GM21619 (cell line): ENCODE measurements at regions not wholly inside any gene's neighbourhood (a gene's known extent, or its start where the extent isn't known, plus 50 kb on each side); places are given as distances from the start of the nearest gene placed in this dataset.
"Not testable (repeated sequence)": the region's sequence is repeated elsewhere in the genome, so short reads cannot be mapped to it uniquely, and the experiment has no call there.

Experiments used
- ATAC-seq: cut with Tn5 transposase; IDR thresholded peaks from one replicate; pipeline ENCODE4 v1.9.1; 2021; ENCODE audit not compliant: unreplicated experiment

GRCh38 chr2:185475914-185476313, 262.7 kb upstream of the FSIP2 start:
- ATAC-seq, result no peak

- ATAC-seq, result no peak
These were observed 261.2 kb upstream of the FSIP2 start for GRCh38 chr2:185477452-185477851.

- ATAC-seq, result no peak
These were observed 254.0 kb upstream of the FSIP2 start for GRCh38 chr2:185484602-185485001.

DNA sequence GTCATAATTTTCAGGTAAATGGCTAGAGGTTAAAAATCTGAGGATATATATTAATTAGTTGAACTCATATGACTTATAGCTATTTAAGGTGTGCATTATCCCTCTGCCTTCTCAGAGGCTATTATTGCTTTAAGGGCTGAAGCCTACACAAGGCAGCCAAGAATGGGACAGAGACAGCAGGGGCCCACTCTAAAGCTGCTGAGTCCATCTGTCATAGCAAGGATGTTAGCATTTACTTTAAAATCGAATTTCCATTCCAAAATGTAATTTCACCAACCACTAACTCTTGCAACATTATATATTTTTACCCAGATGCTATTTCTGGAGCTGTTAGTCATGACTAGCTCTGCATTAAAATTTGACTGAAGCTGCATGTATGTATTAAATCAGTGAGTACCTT, 236.3 kb upstream of the FSIP2 start:
- no peak for ATAC-seq

DNA sequence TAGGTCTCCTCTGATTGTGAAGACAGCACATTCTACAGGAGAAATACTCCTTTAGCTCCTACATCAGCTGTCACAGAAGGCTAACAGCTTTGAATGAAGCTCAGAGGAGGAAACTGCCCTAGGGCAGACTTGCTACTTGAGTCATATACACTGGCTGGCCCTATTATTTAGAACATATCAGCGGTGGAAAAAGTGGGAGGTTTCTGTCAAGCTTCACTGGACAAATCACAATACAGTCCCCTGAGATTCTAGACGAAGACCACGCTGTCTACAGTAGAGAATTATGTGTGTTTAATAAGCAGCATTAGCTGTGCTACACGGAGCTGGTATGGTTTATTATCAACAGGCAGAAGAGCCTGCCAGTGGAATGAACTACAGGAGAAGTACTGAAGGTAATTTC, 230.9 kb upstream of the FSIP2 start:
- no peak for ATAC-seq

DNA sequence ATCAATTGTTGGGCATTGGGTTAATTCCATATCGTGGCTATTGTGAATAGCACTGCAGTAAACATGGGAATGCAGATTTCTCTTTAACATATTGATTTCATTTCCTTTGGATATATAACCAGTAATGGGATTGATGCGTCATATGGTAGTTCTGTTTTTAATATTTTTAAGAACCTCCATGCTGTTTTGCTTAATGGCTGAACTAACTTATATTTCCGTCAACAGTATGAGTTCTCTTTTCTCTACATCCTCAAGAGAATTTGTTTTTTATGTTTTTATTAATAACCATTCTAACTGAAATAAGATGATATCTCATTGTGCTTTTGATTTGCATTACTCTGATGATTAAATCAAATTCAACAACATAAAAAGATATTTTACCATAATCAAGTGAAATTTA, 228.5 kb upstream of the FSIP2 start:
- ATAC-seq, result no peak

DNA sequence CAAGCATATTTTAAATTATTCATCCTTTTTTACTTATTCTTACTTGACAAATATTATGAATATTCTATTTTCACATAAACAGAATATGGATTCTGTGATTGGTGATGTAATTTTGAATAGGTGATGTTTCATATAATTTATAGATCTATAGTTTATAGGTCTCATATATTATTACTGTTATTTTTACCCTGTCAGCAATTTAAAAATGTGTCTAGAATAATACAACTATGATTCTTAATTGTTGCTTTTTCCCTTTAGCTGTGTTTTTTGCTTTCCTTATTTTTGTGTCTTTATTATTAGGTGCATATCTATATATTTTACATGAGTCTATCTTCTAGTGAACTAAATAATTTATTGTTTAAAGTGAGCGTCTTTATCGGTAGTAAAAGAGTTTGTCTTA, 226.7 kb upstream of the FSIP2 start:
- no peak for ATAC-seq

- ATAC-seq, result no peak
These were observed 216.1 kb upstream of the FSIP2 start for GRCh38 chr2:185522472-185522871.

- not testable (repeated sequence) for ATAC-seq
These were observed 214.4 kb upstream of the FSIP2 start for GRCh38 chr2:185524242-185524641.

DNA sequence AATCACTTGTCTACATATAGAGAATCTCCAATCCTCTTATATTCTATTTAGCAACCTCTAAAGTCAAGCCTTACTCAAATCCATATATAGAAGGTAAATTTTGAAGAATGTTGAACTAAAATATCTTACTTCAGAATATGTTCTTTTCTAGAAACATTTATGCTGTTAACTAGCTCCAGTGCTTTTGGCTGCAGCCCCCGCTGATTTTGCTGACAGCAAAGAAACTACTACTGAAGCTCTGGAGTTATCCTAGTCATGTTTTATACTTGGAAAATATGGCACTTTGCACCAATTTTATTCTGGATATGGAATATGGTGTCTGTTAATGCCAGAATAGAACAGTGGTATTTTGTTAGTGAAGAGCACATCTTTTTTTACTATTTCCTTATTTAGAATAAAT, 212.4 kb upstream of the FSIP2 start:
- no peak for ATAC-seq

DNA sequence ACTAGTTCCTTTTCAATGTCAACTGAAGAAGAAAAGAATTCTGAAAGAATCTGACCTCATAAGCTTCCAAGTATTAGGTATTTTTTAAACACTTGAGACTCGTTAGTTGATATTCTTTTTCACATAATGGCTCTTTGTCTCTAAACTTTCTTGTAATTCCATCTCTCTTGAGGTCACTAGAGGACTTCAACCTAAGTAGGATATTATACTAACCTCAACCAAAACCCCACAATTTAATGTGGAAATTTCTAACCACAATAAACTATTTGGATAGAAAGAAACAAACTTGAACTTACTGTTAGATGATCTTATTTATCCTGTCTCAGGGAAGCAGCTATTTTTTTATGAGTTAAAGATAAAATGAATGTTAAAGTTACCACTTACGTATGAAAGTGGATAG, 206.9 kb upstream of the FSIP2 start:
- no peak for ATAC-seq

DNA sequence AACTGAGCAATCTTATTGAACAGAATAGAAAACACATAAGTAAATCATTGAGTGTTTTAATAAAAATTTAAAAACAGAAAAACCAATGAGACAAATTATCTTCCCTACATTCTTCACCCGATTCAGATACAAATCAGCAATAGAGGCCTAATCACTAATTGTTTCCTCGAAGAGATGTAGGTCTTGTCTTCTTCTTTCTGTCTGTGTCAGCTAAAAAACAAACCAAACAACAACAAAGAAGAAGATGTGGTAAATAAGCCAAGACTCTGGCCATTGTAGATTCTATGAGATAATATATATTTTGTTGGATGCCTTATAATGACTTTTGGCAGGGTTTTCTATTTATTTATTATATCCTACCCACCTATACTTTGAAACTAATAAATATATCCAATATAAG, 200.9 kb upstream of the FSIP2 start:
- no peak for ATAC-seq

DNA sequence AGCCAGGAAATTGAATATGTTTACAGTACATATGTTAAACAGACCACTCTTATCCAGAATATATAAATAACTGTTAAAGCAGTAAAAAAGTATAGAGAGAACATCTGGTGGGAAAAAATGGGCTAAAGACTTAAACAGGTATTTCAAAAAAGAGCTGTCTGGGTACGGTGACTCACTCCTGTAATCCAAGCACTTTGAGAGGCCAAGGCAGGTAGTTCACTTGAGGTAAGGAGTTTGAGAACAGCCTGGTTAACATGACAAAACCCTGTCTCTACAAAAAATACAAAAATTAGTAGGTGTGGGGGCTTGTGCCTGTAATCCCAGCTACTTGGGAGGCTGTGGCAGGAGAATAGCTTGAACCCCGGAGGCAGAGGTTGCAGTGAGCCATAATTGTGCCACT, 171.4 kb upstream of the FSIP2 start:
- no peak for ATAC-seq

DNA sequence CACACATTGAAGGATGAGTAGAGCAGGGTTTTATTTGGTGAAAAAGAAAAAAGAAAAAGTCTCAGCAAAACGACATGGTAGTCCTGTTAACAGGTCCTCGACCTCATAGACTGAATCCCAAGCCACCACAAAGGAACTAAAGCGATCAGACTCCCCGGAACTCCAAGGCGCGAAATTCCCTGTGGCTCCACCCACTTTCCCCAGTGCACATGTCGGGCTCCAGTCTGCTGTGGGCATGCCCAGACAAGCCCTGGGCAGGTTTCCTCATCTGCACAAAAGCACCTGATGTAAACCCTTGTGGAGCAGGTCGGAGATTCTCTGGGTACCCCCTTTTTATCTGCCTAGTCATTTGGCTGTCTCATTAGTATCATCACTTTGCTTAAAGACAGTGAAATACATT, 170.7 kb upstream of the FSIP2 start:
- ATAC-seq, result no peak

DNA sequence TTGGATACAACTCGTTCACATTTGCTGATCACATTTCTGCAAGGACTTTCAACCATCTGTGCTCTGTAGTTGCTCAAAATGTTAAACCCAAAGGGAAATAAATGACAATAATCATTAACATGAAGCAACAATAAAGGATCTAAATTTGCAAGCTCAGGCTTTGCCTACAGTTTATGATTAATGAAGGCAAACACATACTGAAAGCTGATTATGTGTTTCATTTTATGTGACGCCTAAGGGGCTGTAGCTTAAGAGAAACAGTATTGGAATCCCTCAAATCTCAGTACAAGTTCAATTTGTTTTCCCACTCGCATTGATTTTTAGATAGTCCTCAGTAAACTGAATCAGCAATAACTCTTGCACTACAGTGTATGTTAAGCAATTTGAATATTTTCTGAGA, 160.3 kb upstream of the FSIP2 start:
- peak; percentile 61 for ATAC-seq

DNA sequence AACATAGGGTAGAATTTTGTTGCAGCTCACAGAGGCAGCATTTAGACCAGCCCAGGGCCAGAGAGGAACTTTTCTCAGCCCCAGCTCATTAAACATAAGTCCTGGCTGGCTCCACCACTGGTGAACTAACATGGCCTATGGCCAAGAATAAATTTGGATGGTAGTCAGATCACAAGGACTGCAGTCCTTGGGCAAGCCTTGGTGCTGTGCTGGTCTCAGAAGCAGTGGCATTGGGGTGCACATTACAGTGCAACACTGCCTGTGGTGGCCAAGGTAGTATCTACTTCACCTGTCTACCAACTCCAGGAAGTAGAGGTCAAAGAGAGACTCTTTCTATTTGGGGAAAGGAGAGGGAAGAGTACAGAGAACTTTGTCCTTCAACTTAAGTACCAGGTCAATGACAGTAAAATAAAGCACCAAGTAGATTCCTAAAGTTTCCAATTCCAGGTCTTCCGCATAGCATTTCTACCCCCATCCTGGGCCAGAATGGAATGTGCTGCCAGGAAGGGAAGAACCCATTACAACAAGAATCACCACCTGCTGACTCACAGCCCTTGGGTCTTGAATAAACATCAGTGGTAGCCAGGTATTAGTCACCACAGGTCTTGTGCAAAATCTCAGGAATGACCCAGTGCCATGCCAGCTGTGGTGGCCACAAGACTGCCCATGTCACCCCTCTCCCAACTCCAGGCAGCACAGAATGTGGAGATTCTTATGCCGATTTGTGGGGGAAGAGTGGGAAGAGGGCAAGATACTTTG, 155.4 kb upstream of the FSIP2 start:
- ATAC-seq, result no peak

DNA sequence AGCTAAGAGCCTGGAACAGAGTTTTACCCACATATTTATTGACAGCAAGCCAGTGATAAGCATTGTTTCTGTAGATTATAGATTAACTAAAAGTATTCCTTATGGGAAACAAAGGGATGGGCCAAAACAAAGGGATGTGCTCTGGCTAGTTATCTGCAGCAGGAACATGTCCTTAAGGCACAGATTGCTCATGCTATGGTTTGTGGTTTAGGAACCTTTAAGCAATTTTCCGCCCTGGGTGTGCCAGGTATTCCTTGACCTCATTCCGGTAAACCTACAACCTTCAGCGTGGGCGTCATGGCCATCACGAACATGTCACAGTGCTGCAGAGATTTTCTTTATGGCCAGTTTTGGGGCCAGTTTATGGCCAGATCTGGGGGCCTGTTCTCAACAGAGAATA, 153.4 kb upstream of the FSIP2 start:
- not testable (repeated sequence) for ATAC-seq

DNA sequence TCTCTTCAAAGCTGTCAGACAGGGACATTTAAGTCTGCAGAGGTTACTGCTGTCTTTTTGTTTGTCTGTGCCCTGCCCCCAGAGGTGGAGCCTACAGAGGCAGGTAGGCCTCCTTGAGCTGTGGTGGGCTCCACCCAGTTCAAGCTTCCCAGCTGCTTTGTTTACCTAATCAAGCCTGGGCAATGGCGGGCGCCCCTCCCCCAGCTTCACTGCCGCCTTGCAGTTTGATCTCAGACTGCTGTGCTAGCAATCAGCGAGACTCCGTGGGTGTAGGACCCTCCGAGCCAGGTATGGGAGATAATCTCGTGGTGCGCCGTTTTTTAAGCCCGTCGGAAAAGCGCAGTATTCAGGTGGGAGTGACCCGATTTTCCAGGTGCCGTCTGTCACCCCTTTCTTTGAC, 147.3 kb upstream of the FSIP2 start:
- ATAC-seq, result not testable (repeated sequence)

- ATAC-seq, result no peak
These were observed 130.7 kb upstream of the FSIP2 start for GRCh38 chr2:185607945-185608344.

DNA sequence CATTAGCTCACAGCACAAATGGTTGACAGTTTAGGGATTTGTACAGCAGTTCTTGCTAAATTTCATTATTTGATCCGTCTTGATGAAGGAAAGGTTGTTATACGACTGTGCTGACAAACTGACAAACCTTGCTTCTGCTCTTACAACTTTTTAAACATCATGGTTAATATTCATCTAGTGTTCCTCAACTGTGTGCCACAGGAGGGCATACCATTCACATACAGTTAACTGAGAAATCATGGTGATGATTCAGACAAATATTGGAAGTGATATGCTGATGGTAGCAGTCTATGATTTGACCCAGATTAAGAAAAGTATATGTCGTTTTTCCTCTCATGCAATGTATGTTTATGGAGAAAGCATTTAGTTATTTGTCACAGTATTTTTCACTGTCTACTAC, 129.8 kb upstream of the FSIP2 start:
- no peak for ATAC-seq

DNA sequence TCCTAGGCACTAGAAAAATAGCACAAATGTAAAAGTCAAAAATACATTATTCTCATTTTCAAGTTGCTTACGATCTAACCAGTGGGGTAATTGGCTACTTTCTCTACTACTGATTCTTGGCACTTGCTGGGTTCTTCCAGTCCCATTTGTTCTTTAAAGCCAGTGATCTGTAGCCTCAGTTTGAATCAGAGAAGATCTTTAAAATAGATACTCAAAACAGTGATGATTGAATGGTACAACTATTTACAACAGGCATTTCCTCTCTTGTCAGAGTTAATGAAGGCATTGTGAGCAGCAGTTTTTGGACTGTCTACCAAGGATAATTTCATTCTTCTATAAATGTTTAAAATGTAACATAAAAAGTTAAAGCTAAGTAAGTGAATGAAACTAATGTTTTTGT, 128.3 kb upstream of the FSIP2 start:
- ATAC-seq, result no peak

GRCh38 chr2:185618625-185619024, 120.0 kb upstream of the FSIP2 start:
- no peak for ATAC-seq

DNA sequence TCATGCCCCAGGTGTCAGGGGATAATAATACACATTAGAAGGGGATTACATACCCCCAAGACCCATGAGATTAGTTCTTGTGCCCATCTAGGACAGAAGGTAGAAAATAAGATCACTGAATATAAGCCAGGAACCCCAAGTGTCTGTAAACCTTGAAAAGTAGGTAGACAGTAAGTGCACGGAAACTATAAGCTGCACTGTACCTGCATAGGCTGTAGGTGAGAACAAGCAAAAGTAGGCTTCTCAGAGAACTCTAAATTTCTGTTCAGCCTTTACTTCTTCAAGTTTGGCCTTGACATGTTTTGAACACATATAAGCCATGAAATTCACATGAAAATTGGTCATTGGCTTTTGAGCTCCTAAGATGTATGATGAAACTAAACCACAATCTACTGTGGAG, 113.0 kb upstream of the FSIP2 start:
- no peak for ATAC-seq
